Trophoblast cell (in vitro differentiated cells and primary cell): ENCODE measurements at regions not wholly inside any gene's neighbourhood (a gene's known extent, or its start where the extent isn't known, plus 50 kb on each side); places are given as distances from the start of the nearest gene placed in this dataset.

Experiments
- DNase-seq, 2 donors: peaks; one replicate each; pipeline ENCODE4 v3.0.0-alpha.2; 2016
- H2AFZ ChIP-seq: 2 replicates; pipeline ENCODE4 v1.6.1; 2013; ENCODE audit warnings: low read length, moderate library complexity, mild to moderate bottlenecking; ENCODE audit not compliant: insufficient read depth, poor library complexity
- H2AK5ac ChIP-seq: 2 replicates; pipeline ENCODE4 v1.6.1; 2013; ENCODE audit warnings: mild to moderate bottlenecking, low read length
- H2BK120ac ChIP-seq: 2 replicates; pipeline ENCODE4 v1.6.1; 2013; ENCODE audit warnings: low read length, mild to moderate bottlenecking, moderate library complexity; ENCODE audit not compliant: insufficient read depth, poor library complexity
- H2BK12ac ChIP-seq: 2 replicates; pipeline ENCODE4 v1.6.1; 2013; ENCODE audit warnings: mild to moderate bottlenecking, low read length, moderate library complexity
- H2BK5ac ChIP-seq: 2 replicates; pipeline ENCODE4 v1.6.1; 2013; ENCODE audit warnings: low read length, low read depth, moderate library complexity, mild to moderate bottlenecking; ENCODE audit not compliant: poor library complexity
- H3K14ac ChIP-seq: 2 replicates; pipeline ENCODE4 v1.6.1; 2013; ENCODE audit warnings: mild to moderate bottlenecking, low read length
- H3K18ac ChIP-seq: 2 replicates; pipeline ENCODE4 v1.6.1; 2013; ENCODE audit warnings: mild to moderate bottlenecking, low read length
- H3K23ac ChIP-seq: 2 replicates; pipeline ENCODE4 v1.6.1; 2013; ENCODE audit warnings: low read length
- H3K27ac ChIP-seq: 2 replicates; pipeline ENCODE4 v1.5.1; 2013; ENCODE audit warnings: low read depth, mild to moderate bottlenecking, inconsistent platforms, low read length, moderate library complexity
- H3K27me3 ChIP-seq: 2 replicates; pipeline ENCODE4 v1.6.1; 2013; ENCODE audit warnings: inconsistent platforms, mild to moderate bottlenecking, low read length, moderate library complexity; ENCODE audit not compliant: insufficient read depth
- H3K36me3 ChIP-seq, 2 experiments: 1 replicate in 1 of 2; 2 replicates in 1 of 2; pipeline ENCODE4 v1.6.1; 2013; ENCODE audit warnings: low read length in 2 of 2, mild to moderate bottlenecking in 2 of 2, moderate library complexity in 1 of 2; ENCODE audit not compliant: insufficient read depth in 2 of 2, control insufficient read depth in 1 of 2
- H3K4ac ChIP-seq: 2 replicates; pipeline ENCODE4 v1.6.1; 2013; ENCODE audit warnings: low read depth, mild to moderate bottlenecking, low read length, moderate library complexity
- H3K4me1 ChIP-seq, 2 experiments: 1 replicate in 1 of 2; 2 replicates in 1 of 2; pipeline ENCODE4 v1.6.1; 2013; ENCODE audit warnings: low read length in 2 of 2, mild to moderate bottlenecking in 2 of 2, moderate library complexity in 1 of 2; ENCODE audit not compliant: insufficient read depth in 2 of 2, control insufficient read depth in 1 of 2
- H3K4me2 ChIP-seq: 2 replicates; pipeline ENCODE4 v1.6.1; 2013; ENCODE audit warnings: inconsistent platforms, mild to moderate bottlenecking, low read length, moderate library complexity
- H3K4me3 ChIP-seq: 2 replicates; pipeline ENCODE4 v1.5.1; 2013; ENCODE audit warnings: mild to moderate bottlenecking, low read depth, low read length, inconsistent platforms
- H3K79me1 ChIP-seq: one replicate; pipeline ENCODE4 v1.6.1; 2013; ENCODE audit warnings: low read length
- H3K79me2 ChIP-seq: 2 replicates; pipeline ENCODE4 v1.6.1; 2013; ENCODE audit warnings: low read length, mild to moderate bottlenecking; ENCODE audit not compliant: control insufficient read depth, insufficient read depth, poor library complexity
- H3K9ac ChIP-seq: 2 replicates; pipeline ENCODE4 v1.6.1; 2013; ENCODE audit warnings: mild to moderate bottlenecking, low read length
- H3K9me3 ChIP-seq: 2 replicates; pipeline ENCODE4 v1.6.1; 2013; ENCODE audit warnings: low read depth, mild to moderate bottlenecking, control low read depth, inconsistent platforms, low read length; ENCODE audit not compliant: insufficient read depth
- H4K12ac ChIP-seq: 2 replicates; pipeline ENCODE4 v1.6.1; 2013; ENCODE audit warnings: low read depth, mild to moderate bottlenecking, low read length, moderate library complexity
- H4K8ac ChIP-seq: 2 replicates; pipeline ENCODE4 v1.6.1; 2013; ENCODE audit warnings: low read depth, mild to moderate bottlenecking, low read length, moderate library complexity
- H4K91ac ChIP-seq: one replicate; pipeline ENCODE4 v1.6.1; 2013; ENCODE audit warnings: low read depth, mild to moderate bottlenecking, low read length, moderate library complexity
- WGBS: extraction: QIAGEN DNeasy Blood & Tissue Kit; methylation state at CpG from one replicate; pipeline ENCODE4 v1.1.7; 2013; ENCODE audit warnings: missing lambda C conversion rate; ENCODE audit not compliant: insufficient read length, insufficient coverage; ENCODE audit errors: extremely low coverage; 5-methylcytosine and 5-hydroxymethylcytosine counted together

DNA sequence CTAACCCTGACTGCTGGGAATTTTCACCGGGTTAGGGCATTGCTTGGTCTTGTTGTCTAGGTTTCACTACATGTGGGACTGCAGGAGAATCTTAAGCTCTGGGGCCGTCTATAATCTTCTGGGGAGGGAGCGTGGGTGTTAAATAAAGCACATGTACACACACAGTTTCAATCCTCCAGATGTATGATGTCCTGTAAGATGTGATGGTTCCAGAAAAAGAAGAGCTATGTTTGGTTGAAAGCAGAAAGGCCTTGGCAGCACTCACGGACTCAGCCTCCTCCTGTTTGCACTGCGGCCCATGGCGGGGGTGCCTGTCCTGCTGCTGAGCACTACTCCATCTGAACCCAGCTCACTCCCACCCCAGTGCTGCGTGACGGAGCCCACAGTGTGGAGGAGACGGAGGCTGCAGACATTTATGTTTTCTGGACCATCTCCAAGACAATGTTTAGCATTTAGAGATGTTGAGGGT, 343.5 kb downstream of the TEX29 start:
- no peak overlapping the region for H2BK12ac ChIP-seq
- H3K23ac ChIP-seq: no peak overlapping the region
- no peaks in the 10 kb centered on the region for H3K27me3 ChIP-seq
- no peak overlapping the region for H3K9ac ChIP-seq
- no peak overlapping the region for H3K4ac ChIP-seq
- H2BK5ac ChIP-seq: no peak overlapping the region
- no peaks in the 10 kb centered on the region for H3K79me2 ChIP-seq
- no peak overlapping the region for H2AFZ ChIP-seq
- H2AK5ac ChIP-seq: no peak overlapping the region
- no peak overlapping the region for H4K12ac ChIP-seq
- no peak overlapping the region for H3K27ac ChIP-seq
- H3K14ac ChIP-seq: no peak overlapping the region
- no peaks in the 10 kb centered on the region for H3K36me3 ChIP-seq
- H3K4me2 ChIP-seq: no peak overlapping the region
- no peak overlapping the region for H4K91ac ChIP-seq
- H3K79me1 ChIP-seq: no peaks in the 10 kb centered on the region
- peaks cover 7% of the 10 kb centered on the region for H3K9me3 ChIP-seq
- H2BK120ac ChIP-seq: no peak overlapping the region
- WGBS: no CpG with 5 or more reads among the region's 9 CpGs
- no peaks in the 10 kb centered on the region for H3K4me1 ChIP-seq
- H4K8ac ChIP-seq: no peak overlapping the region
- no peak overlapping the region for H3K18ac ChIP-seq
- no peak for DNase-seq
- H3K4me3 ChIP-seq: no peak overlapping the region

DNA sequence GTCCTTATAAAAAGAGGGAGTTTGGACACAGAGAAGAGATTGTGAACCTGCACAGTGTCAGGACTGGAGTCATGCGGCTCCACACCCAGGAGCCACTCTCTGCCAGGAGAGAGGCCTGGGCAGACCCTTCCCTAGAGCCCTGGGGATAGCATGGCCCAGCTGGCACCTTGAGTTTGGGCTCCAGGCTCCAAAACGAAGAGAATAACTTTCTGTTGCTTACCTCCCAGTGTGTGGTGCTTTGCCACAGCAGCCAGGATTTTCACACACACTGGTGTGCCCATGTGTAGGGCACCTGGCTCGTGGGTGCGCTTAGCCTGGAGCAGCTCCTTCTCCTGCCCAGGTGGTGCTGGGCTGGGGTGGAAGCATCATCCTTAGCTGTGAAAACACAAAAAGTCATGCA, 344.3 kb downstream of the TEX29 start:
- no peak overlapping the region for H2BK12ac ChIP-seq
- peaks cover 7% of the 10 kb centered on the region for H3K9me3 ChIP-seq
- no peak overlapping the region for H2BK5ac ChIP-seq
- H3K4me3 ChIP-seq: no peak overlapping the region
- no peak overlapping the region for H4K12ac ChIP-seq
- H3K79me2 ChIP-seq: no peaks in the 10 kb centered on the region
- no peaks in the 10 kb centered on the region for H3K27me3 ChIP-seq
- H3K18ac ChIP-seq: no peak overlapping the region
- H3K79me1 ChIP-seq: no peaks in the 10 kb centered on the region
- no peak overlapping the region for H3K9ac ChIP-seq
- DNase-seq: no peak
- no peak overlapping the region for H2AFZ ChIP-seq
- H3K4me2 ChIP-seq: no peak overlapping the region
- H3K23ac ChIP-seq: no peak overlapping the region
- no peak overlapping the region for H2BK120ac ChIP-seq
- no peak overlapping the region for H3K27ac ChIP-seq
- H3K4ac ChIP-seq: no peak overlapping the region
- no peaks in the 10 kb centered on the region for H3K36me3 ChIP-seq
- no peak overlapping the region for H3K14ac ChIP-seq
- H4K8ac ChIP-seq: no peak overlapping the region
- WGBS: no CpG with 5 or more reads among the region's 4 CpGs
- H2AK5ac ChIP-seq: no peak overlapping the region
- no peak overlapping the region for H4K91ac ChIP-seq
- H3K4me1 ChIP-seq: no peaks in the 10 kb centered on the region

- no CpG with 5 or more reads among the region's 11 CpGs for WGBS
- Histone ChIP-seq H3K4me3 (no peak overlapping the region), H3K23ac (no peak overlapping the region), H2BK120ac (no peak overlapping the region), H3K36me3 (no peaks in the 10 kb centered on the region), H2BK12ac (no peak overlapping the region), H3K18ac (no peak overlapping the region), H3K4ac (no peak overlapping the region), H3K27ac (no peak overlapping the region), H3K4me2 (no peak overlapping the region), H2BK5ac (no peak overlapping the region), H3K9ac (no peak overlapping the region), H3K14ac (no peak overlapping the region), H4K12ac (no peak overlapping the region), H3K27me3 (no peaks in the 10 kb centered on the region), H4K91ac (no peak overlapping the region), H3K79me2 (no peaks in the 10 kb centered on the region), H3K4me1 (no peaks in the 10 kb centered on the region), H3K79me1 (no peaks in the 10 kb centered on the region), H4K8ac (no peak overlapping the region), H2AK5ac (no peak overlapping the region), H2AFZ (no peak overlapping the region), H3K9me3 (peaks cover 7% of the 10 kb centered on the region)
- DNase-seq: no peak
Measured at GRCh38 chr13:111665691-111666095, 345.3 kb downstream of the TEX29 start.

DNA sequence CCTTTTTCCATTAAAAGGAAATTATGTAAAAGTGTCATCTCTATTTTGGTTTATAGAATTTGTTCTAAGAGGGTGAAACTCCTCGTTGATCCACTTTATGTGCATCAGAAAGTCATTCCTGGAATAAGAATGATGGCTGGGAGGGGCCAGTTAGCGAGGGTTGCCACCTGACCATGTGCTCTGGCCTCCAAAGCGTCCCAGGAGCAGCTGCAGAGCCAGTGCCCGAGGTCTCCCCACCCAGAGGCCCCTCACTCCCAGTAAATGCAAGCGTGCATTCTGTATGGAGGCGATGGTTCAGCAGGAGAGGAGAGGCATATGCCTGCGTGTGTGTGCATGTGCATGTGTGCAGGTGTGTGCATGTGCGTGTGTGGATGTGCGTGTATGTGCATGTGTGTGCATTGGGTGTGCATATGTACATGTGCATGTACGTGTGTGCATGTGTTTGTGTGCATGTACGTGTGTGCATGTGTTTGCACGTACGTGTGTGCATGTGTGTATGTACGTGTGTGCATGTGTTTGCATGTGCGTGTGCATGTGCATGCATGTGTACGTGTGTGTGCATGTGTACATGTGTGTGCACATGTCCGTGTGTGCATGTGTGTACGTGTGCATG, 345.8 kb downstream of the TEX29 start:
- H3K9ac ChIP-seq: peak overlapping the region; percentile 10

More for the DNA sequence above, 345.8 kb downstream of the TEX29 start:
- Histone ChIP-seq H3K27me3 (no peaks in the 10 kb centered on the region), H2BK5ac (no peak overlapping the region), H3K79me1 (no peaks in the 10 kb centered on the region), H3K4me2 (no peak overlapping the region), H3K79me2 (no peaks in the 10 kb centered on the region), H4K8ac (no peak overlapping the region), H3K27ac (no peak overlapping the region), H2BK12ac (no peak overlapping the region), H3K18ac (no peak overlapping the region), H3K4me3 (peak overlapping the region; percentile 27), H3K4me1 (no peaks in the 10 kb centered on the region), H3K9me3 (peaks cover 4% of the 10 kb centered on the region), H3K4ac (no peak overlapping the region), H4K91ac (no peak overlapping the region), H2BK120ac (no peak overlapping the region), H4K12ac (no peak overlapping the region), H3K36me3 (no peaks in the 10 kb centered on the region), H2AK5ac (no peak overlapping the region), H3K23ac (peak overlapping the region; percentile 12), H2AFZ (no peak overlapping the region), H3K14ac (no peak overlapping the region)
- no CpG with 5 or more reads among the region's 18 CpGs for WGBS
- no peak for DNase-seq
